ENCODE measurements at regions not wholly inside any gene's neighbourhood (a gene's known extent, or its start where the extent isn't known, plus 50 kb on each side); places are given as distances from the start of the nearest gene placed in this dataset.
A peak's percentile ranks its signal among the peaks of the same experiment; 100 is the strongest.
"Not testable (repeated sequence)": the region's sequence is repeated elsewhere in the genome, so short reads cannot be mapped to it uniquely, and the experiment has no call there.

- TF ChIP-seq, protein P1, sequence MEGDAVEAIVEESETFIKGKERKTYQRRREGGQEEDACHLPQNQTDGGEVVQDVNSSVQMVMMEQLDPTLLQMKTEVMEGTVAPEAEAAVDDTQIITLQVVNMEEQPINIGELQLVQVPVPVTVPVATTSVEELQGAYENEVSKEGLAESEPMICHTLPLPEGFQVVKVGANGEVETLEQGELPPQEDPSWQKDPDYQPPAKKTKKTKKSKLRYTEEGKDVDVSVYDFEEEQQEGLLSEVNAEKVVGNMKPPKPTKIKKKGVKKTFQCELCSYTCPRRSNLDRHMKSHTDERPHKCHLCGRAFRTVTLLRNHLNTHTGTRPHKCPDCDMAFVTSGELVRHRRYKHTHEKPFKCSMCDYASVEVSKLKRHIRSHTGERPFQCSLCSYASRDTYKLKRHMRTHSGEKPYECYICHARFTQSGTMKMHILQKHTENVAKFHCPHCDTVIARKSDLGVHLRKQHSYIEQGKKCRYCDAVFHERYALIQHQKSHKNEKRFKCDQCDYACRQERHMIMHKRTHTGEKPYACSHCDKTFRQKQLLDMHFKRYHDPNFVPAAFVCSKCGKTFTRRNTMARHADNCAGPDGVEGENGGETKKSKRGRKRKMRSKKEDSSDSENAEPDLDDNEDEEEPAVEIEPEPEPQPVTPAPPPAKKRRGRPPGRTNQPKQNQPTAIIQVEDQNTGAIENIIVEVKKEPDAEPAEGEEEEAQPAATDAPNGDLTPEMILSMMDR (IDR thresholded peaks at IDR 0.05; ENCODE audit: low read depth, low read length) = no peak
- in situ Hi-C loops (cut with HindIII; ENCODE audit: low sequenced_read_pairs) = no loop called here
- H3K4me3 ChIP-seq (ENCODE audit: low read depth, low read length) = no peak overlapping the region
- DNase-seq (ENCODE audit: low read depth, low spot score) = peak; percentile 12
These were observed 236.4 kb upstream of the DAB2 start for GRCh38 chr5:39661026-39661779.

- DNase-seq (ENCODE audit: low read depth, low spot score) = no peak
- TF ChIP-seq, protein P1 (IDR thresholded peaks at IDR 0.05; ENCODE audit: low read depth, low read length) = no peak
- in situ Hi-C loops (cut with HindIII; ENCODE audit: low sequenced_read_pairs) = no loop called here
- H3K4me3 ChIP-seq (ENCODE audit: low read depth, low read length) = no peak overlapping the region
These were observed 235.2 kb upstream of the DAB2 start for GRCh38 chr5:39660020-39660419.

GRCh38 chr5:39658866-39659265 lies 234.1 kb upstream of the DAB2 start:
- in situ Hi-C loops (cut with HindIII; ENCODE audit: low sequenced_read_pairs) = no loop called here
- no peak overlapping the region for H3K4me3 ChIP-seq (ENCODE audit: low read depth, low read length)
- TF ChIP-seq, protein P1 (IDR thresholded peaks at IDR 0.05; ENCODE audit: low read depth, low read length) = no peak
- DNase-seq (ENCODE audit: low read depth, low spot score) = no peak

GRCh38 chr5:39657943-39658342 lies 233.2 kb upstream of the DAB2 start:
- in situ Hi-C loops (cut with HindIII; ENCODE audit: low sequenced_read_pairs) = no loop called here
- peak; percentile 25 for DNase-seq (ENCODE audit: low read depth, low spot score)
- TF ChIP-seq, protein P1 (IDR thresholded peaks at IDR 0.05; ENCODE audit: low read depth, low read length) = no peak
- H3K4me3 ChIP-seq (ENCODE audit: low read depth, low read length) = no peak overlapping the region

- no peak for DNase-seq (ENCODE audit: low read depth, low spot score)
- no peak overlapping the region for H3K4me3 ChIP-seq (ENCODE audit: low read depth, low read length)
- in situ Hi-C loops (cut with HindIII; ENCODE audit: low sequenced_read_pairs) = no loop called here
- TF ChIP-seq, protein P1 (IDR thresholded peaks at IDR 0.05; ENCODE audit: low read depth, low read length) = no peak
These were observed 231.8 kb upstream of the DAB2 start for GRCh38 chr5:39656600-39656999.

GRCh38 chr5:39654715-39655114 lies 229.9 kb upstream of the DAB2 start:
- DNase-seq (ENCODE audit: low read depth, low spot score) = no peak
- no peak overlapping the region for H3K4me3 ChIP-seq (ENCODE audit: low read depth, low read length)
- in situ Hi-C loops (cut with HindIII; ENCODE audit: low sequenced_read_pairs) = no loop called here
- TF ChIP-seq, protein P1 (IDR thresholded peaks at IDR 0.05; ENCODE audit: low read depth, low read length) = no peak

DNA sequence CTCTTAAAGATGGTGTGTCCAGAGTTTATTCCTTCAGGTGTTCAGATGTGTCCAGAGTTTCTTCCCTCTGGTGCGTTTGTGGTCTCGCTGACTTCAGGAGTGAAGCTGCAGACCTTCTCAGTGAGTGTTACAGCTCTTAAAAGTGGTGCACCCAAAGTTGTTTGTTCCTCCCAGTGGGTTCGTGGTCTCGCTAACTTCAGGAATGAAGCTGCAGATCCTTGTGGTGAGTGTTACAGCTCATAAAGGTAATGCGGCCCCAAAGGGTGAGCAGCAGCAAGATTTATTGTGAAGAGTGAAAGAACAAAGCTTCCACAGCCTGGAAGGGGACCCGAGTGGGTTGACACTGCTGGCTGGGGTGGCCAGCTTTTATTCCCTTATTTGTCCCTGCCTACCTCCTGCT lies 227.7 kb upstream of the DAB2 start:
- H3K4me3 ChIP-seq (ENCODE audit: low read depth, low read length); in situ Hi-C loops (cut with HindIII; ENCODE audit: low sequenced_read_pairs); DNase-seq (ENCODE audit: low read depth, low spot score): not testable (repeated sequence)
